Motor neuron (in vitro differentiated cells): ENCODE measurements at regions not wholly inside any gene's neighbourhood (a gene's known extent, or its start where the extent isn't known, plus 50 kb on each side); places are given as distances from the start of the nearest gene placed in this dataset.

Experiments
- ATAC-seq, 8 experiments: fragments of 200-7000 bp; cut with Tn5 transposase; replicated peaks in 6 of 8; 2 replicates each; pipeline ENCODE4 v1.8.0; 2021; ENCODE audit warnings: mild to moderate bottlenecking in 8 of 8, moderate library complexity in 8 of 8
- H3K27ac ChIP-seq, 2 donors: fragments of 250-450 bp; sonication (Bioruptor Pico); 2 replicates each; pipeline ENCODE4 v1.9.0; 2021; ENCODE audit warnings: antibody characterized with exemption in 2 of 2, mild to moderate bottlenecking in 2 of 2, moderate library complexity in 1 of 2
- H3K4me1 ChIP-seq, 2 donors: fragments of 250-450 bp; sonication (Bioruptor Pico); replicated peaks in 1 of 2; 2 replicates each; pipeline ENCODE4 v1.6.1; 2021; ENCODE audit warnings: antibody characterized with exemption in 2 of 2, mild to moderate bottlenecking in 2 of 2, moderate library complexity in 1 of 2
- H3K4me3 ChIP-seq, 5 donors: fragments of 250-450 bp; sonication (Bioruptor Pico); 2 replicates each; pipeline ENCODE4 v1.9.0; 2021; ENCODE audit warnings: antibody characterized with exemption in 5 of 5, mild to moderate bottlenecking in 5 of 5, moderate library complexity in 4 of 5
- WGBS, 10 experiments: fragments of 450-650 bp; shearing (Covaris generic); methylation state at CpG; one replicate each; pipeline ENCODE4 v1.0.0; 2022; 5-methylcytosine and 5-hydroxymethylcytosine counted together
- in situ Hi-C, 9 experiments: fragments of 400-800 bp; cut with MboI; loops; one replicate each; pipeline ENCODE4 v1.15.0; 2021; ENCODE audit warnings: low sequenced_read_pairs in 9 of 9, low pct_unique_long_range_greater_than_20kb in 2 of 9; ENCODE audit not compliant: unreplicated experiment in 9 of 9

- no peak for ATAC-seq
- in situ Hi-C loops, result no loop called here
- no peaks in the 10 kb centered on the region for H3K4me1 ChIP-seq
Observed at GRCh38 chr14:54140551-54140950, 183.9 kb upstream of the BMP4 start.

GRCh38 chr14:54146601-54147000 is 190.0 kb upstream of the BMP4 start:
- Histone ChIP-seq H3K4me1 (no peaks in the 10 kb centered on the region), H3K27ac (no peak overlapping the region), H3K4me3 (no peak overlapping the region)
- in situ Hi-C loops, result no loop called here
- 40 to 100% (median 77%) methylated on average over 1 to 2 of the region's 2 CpGs; no CpG with 5 or more reads in 2 of the 10 experiments for WGBS, 10 experiments
- ATAC-seq, result no peak

More at GRCh38 chr14:54140551-54140950, 183.9 kb upstream of the BMP4 start:
- H3K4me3 ChIP-seq, result no peak overlapping the region
- no peak overlapping the region for H3K27ac ChIP-seq
- 60 to 100% (median 86%) methylated on average over 1 of the region's 1 CpG; no CpG with 5 or more reads in 4 of the 10 experiments for WGBS, 10 experiments

- WGBS, 10 experiments, result 0 to 100% (median 44%) methylated on average over 1 to 2 of the region's 2 CpGs; no CpG with 5 or more reads in 4 of the 10 experiments
Observed at GRCh38 chr14:54147282-54147681, 190.7 kb upstream of the BMP4 start.

GRCh38 chr14:54147758-54148157 is 191.1 kb upstream of the BMP4 start:
- Histone ChIP-seq H3K4me1 (no peaks in the 10 kb centered on the region), H3K27ac (no peak overlapping the region), H3K4me3 (no peak overlapping the region)
- ATAC-seq, result no peak
- WGBS, 10 experiments, result 46 to 89% (median 80%) methylated on average over 1 to 3 of the region's 3 CpGs
- in situ Hi-C loops, result no loop called here

More at GRCh38 chr14:54147282-54147681, 190.7 kb upstream of the BMP4 start:
- ATAC-seq, result peak in 3 of 8 experiments; percentile 30 to 93 (median 92)
- no peak overlapping the region for H3K4me3 ChIP-seq
- no peak overlapping the region for H3K27ac ChIP-seq
- H3K4me1 ChIP-seq, result no peaks in the 10 kb centered on the region
- in situ Hi-C loops, result no loop called here

- in situ Hi-C loops, result no loop called here
- Histone ChIP-seq H3K27ac (no peak overlapping the region), H3K4me1 (no peaks in the 10 kb centered on the region), H3K4me3 (no peak overlapping the region)
- 76 to 100% (median 91%) methylated on average over 1 to 3 of the region's 3 CpGs for WGBS, 10 experiments
- no peak for ATAC-seq
Observed at GRCh38 chr14:54148251-54148650, 191.6 kb upstream of the BMP4 start.

GRCh38 chr14:54152351-54152750 is 195.7 kb upstream of the BMP4 start:
- WGBS, 10 experiments, result 67 to 100% (median 89%) methylated on average over 2 to 8 of the region's 8 CpGs
- H3K4me1 ChIP-seq, result no peaks in the 10 kb centered on the region
- H3K4me3 ChIP-seq, result no peak overlapping the region
- in situ Hi-C loops, result loop anchor here in 4 of 9 experiments (25.0 kb wide), 2 partner anchors 190 to 615 kb away; partner anchors contain the start of gene BMP4 (in 1 of the 4)
- H3K27ac ChIP-seq, result no peak overlapping the region
- no peak for ATAC-seq

- 40 to 100% (median 73%) methylated on average over 1 to 7 of the region's 8 CpGs; no CpG with 5 or more reads in 1 of the 10 experiments for WGBS, 10 experiments
- ATAC-seq, result no peak
- no peak overlapping the region for H3K27ac ChIP-seq
- no peaks in the 10 kb centered on the region for H3K4me1 ChIP-seq
- H3K4me3 ChIP-seq, result no peak overlapping the region
- in situ Hi-C loops, result loop anchor here in 4 of 9 experiments (25.0 kb wide), 2 partner anchors 204 to 629 kb away; partner anchors contain the start of gene BMP4 (in 1 of the 4)
Observed at GRCh38 chr14:54166049-54166950, 209.7 kb upstream of the BMP4 start.

- Histone ChIP-seq H3K27ac (no peak overlapping the region), H3K4me1 (no peaks in the 10 kb centered on the region), H3K4me3 (no peak overlapping the region)
- WGBS, 10 experiments, result 61 to 100% (median 90%) methylated on average over 1 to 4 of the region's 4 CpGs; no CpG with 5 or more reads in 1 of the 10 experiments
- in situ Hi-C loops, result loop anchor here in 4 of 9 experiments (25.0 kb wide), 2 partner anchors 206 to 631 kb away; partner anchors contain the start of gene BMP4 (in 1 of the 4)
- no peak for ATAC-seq
Observed at GRCh38 chr14:54168489-54168888, 211.9 kb upstream of the BMP4 start.

- WGBS, 10 experiments, result 34 to 100% (median 83%) methylated on average over 1 to 4 of the region's 4 CpGs; no CpG with 5 or more reads in 3 of the 10 experiments
- H3K27ac ChIP-seq, result no peak overlapping the region
- no peaks in the 10 kb centered on the region for H3K4me1 ChIP-seq
- ATAC-seq, result no peak
- in situ Hi-C loops, result loop anchor here in 4 of 9 experiments (25.0 kb wide), 2 partner anchors 207 to 632 kb away; partner anchors contain the start of gene BMP4 (in 1 of the 4)
- no peak overlapping the region for H3K4me3 ChIP-seq
Observed at GRCh38 chr14:54169254-54169924, 212.8 kb upstream of the BMP4 start.

- no peak for ATAC-seq
- no peaks in the 10 kb centered on the region for H3K4me1 ChIP-seq
- H3K4me3 ChIP-seq, result no peak overlapping the region
- in situ Hi-C loops, result loop anchor here in 4 of 9 experiments (25.0 kb wide), 2 partner anchors 208 to 633 kb away; partner anchors contain the start of gene BMP4 (in 1 of the 4)
- H3K27ac ChIP-seq, result no peak overlapping the region
Observed at GRCh38 chr14:54170301-54170700, 213.7 kb upstream of the BMP4 start.

- Histone ChIP-seq H3K27ac (no peak overlapping the region), H3K4me3 (no peak overlapping the region), H3K4me1 (no peaks in the 10 kb centered on the region)
- no peak for ATAC-seq
- in situ Hi-C loops, result loop anchor here in 4 of 9 experiments (25.0 kb wide), 2 partner anchors 210 to 635 kb away; partner anchors contain the start of gene BMP4 (in 1 of the 4)
- WGBS, 10 experiments, result 64 to 100% (median 90%) methylated on average over 1 to 3 of the region's 3 CpGs; no CpG with 5 or more reads in 2 of the 10 experiments
Observed at GRCh38 chr14:54172114-54172513, 215.5 kb upstream of the BMP4 start.

- no peak overlapping the region for H3K4me3 ChIP-seq
- ATAC-seq, result no peak
- no peak overlapping the region for H3K27ac ChIP-seq
- in situ Hi-C loops, result loop anchor here in 4 of 9 experiments (25.0 kb wide), 2 partner anchors 210 to 635 kb away; partner anchors contain the start of gene BMP4 (in 1 of the 4)
- peaks cover 0 to under 1% of the 10 kb centered on the region in 2 donors for H3K4me1 ChIP-seq
- 47 to 100% (median 80%) methylated on average over 1 to 3 of the region's 3 CpGs; no CpG with 5 or more reads in 1 of the 10 experiments for WGBS, 10 experiments
Observed at GRCh38 chr14:54172562-54172961, 215.9 kb upstream of the BMP4 start.
